SK-N-MC (cell line): ENCODE measurements at regions not wholly inside any gene's neighbourhood (a gene's known extent, or its start where the extent isn't known, plus 50 kb on each side); places are given as distances from the start of the nearest gene placed in this dataset.

Experiments
- DNase-seq: peaks from one replicate; pipeline ENCODE4 v3.0.0-alpha.2; 2011; ENCODE audit warnings: low read depth, low spot score
- H3K27ac ChIP-seq: fragments of 200-600 bp; sonication (generic); 2 replicates; pipeline ENCODE4 v1.5.1; 2016; ENCODE audit warnings: mixed run types
- H3K36me3 ChIP-seq: fragments of 200-600 bp; sonication (generic); 2 replicates; pipeline ENCODE4 v1.6.1; 2017; ENCODE audit warnings: antibody characterized with exemption, low read length, mixed read lengths; ENCODE audit not compliant: insufficient read depth
- H3K4me3 ChIP-seq: fragments of 200-600 bp; sonication (generic); 2 replicates; pipeline ENCODE4 v1.5.1; 2016
- H3K9ac ChIP-seq: fragments of 200-600 bp; sonication (generic); 2 replicates; pipeline ENCODE4 v1.8.0; 2017; ENCODE audit warnings: mixed run types, mixed read lengths; ENCODE audit not compliant: insufficient read length
- H3K9me3 ChIP-seq: fragments of 200-600 bp; sonication (generic); 2 replicates; pipeline ENCODE4 v1.6.1; 2017; ENCODE audit warnings: low read depth, mild to moderate bottlenecking, antibody characterized with exemption, low read length, moderate library complexity, mixed read lengths
- EZH2 ChIP-seq: fragments of 200-600 bp; sonication (generic); IDR thresholded peaks from one replicate; pipeline ENCODE4 v1.6.1; 2017; ENCODE audit warnings: antibody characterized with exemption
- FOXP2 ChIP-seq: optimal IDR thresholded peaks from 2 replicates; pipeline ENCODE3; 2011; ENCODE audit warnings: mild to moderate bottlenecking, moderate library complexity; ENCODE audit not compliant: insufficient read depth; ENCODE audit errors: extremely low read length, control extremely low read depth
- POLR2AphosphoS5 ChIP-seq: IDR thresholded peaks from 2 replicates; pipeline ENCODE4 v1.6.1; 2012; ENCODE audit warnings: mild to moderate bottlenecking, low read depth, low read length, borderline replicate concordance

DNA sequence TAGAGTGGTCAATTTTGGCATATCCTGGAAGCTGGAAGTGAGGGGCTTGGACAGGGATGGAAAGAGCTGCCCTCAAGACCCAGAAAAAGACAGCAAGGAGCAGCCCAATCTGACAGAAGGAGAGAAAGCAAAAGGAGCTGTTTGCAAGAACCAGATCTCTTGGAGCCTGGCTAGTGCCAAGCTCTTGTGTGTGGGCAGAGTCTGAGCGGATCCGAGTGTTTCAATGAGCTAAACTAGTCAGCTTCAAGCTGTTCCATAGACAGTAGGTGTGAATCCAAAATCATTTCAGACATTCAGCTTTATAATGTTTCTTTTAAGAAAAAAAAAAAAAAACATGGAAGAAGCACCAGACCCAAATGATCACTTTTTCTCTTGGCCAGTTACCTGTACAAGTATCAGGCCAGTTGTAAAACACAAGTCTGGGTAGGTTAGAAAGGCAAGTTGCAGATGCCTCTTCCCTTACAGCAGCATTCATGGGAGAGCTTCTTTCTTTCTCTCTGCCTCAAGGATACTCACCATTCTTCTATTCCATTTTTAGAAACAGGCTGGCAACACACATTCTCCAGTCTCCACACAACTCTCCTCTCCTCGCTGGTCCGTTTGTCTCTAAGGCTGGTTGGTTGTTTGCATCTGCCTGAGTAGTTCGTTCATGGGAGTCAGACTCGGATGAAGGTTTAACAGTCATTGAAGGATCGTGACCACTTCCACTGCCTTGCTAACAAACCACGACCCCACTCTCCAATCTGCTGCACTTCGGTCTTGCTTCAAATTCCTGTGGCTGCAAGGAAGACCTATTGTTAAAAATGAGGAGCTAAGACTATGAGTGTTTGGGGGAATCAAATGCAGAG lies 105.2 kb upstream of the GATB start:
- no peak for TF ChIP-seq FOXP2
- H3K9ac ChIP-seq: no peak overlapping the region
- no peaks in the 10 kb centered on the region for H3K9me3 ChIP-seq
- no peaks in the 10 kb centered on the region for H3K36me3 ChIP-seq
- H3K4me3 ChIP-seq: no peak overlapping the region
- no peak for DNase-seq
- no peak overlapping the region for H3K27ac ChIP-seq

DNA sequence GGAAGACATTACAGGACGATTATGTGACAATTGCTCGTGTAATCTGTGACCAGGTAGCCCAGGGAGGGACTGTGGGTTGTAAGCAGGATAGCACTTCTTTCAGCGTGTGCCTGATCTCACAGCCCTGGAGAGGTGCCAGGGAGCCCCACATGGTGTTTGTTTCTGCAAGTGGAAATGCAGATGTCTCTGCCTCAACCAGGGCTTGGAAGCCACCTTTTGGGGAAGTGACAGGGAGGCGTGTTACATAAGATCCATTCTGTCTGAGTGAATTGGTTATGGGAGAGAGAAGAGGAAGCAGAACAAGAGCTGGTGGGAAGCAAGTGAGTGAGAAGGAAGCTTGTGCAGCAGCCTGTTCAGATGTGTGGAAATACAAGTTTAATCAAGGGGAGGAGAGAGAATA lies 104.5 kb upstream of the GATB start:
- no peak for TF ChIP-seq EZH2
- Histone ChIP-seq H3K36me3 (no peaks in the 10 kb centered on the region), H3K4me3 (no peak overlapping the region), H3K9ac (no peak overlapping the region), H3K9me3 (no peaks in the 10 kb centered on the region), H3K27ac (no peak overlapping the region)
- no peak for DNase-seq

DNA sequence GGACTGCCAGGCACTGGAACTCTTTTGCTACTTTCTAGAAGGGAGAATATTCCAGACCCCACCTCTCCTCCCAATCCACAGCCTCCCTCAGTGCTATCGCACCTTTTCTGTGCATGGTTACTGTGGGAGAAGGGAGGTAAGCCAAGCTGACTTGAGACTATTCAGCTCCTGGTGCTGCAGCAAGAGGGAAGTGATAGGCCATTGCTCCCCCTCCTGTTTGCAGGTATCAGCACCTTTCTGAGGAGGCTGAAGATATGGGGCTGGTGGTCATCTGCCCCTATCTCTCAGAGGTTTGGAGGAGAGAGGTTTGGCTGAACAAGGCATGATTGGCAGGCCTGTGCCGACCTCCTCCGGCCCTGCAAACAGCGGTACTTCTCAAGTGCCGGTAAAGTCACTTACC lies 103.3 kb upstream of the GATB start:
- no peak overlapping the region for H3K27ac ChIP-seq
- H3K9ac ChIP-seq: no peak overlapping the region
- no peaks in the 10 kb centered on the region for H3K36me3 ChIP-seq
- no peak for DNase-seq
- TF ChIP-seq EZH2 (no peak), POLR2AphosphoS5 (no peak), FOXP2 (no peak)
- no peaks in the 10 kb centered on the region for H3K9me3 ChIP-seq
- no peak overlapping the region for H3K4me3 ChIP-seq

DNA sequence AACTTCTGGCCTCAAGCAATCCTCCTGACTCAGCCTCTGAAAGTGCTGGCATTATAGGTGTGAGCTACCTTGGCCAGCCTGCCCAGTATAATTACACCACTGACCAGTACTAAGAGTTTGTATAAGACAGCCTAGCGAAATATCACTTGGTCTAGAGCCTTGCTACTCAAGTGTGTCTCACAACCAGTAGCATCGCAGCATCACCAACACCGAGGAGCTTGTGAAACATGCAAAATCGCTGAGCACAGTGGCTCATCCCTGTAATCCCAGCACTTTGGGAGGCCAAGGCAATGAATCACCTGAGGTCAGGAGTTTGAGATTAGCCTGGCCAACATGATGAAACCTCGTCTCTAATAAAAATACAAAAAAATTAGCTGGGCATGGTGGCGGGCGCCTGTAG lies 102.0 kb upstream of the GATB start:
- H3K27ac ChIP-seq: no peak overlapping the region
- H3K9ac ChIP-seq: no peak overlapping the region
- H3K9me3 ChIP-seq: no peaks in the 10 kb centered on the region
- H3K36me3 ChIP-seq: no peaks in the 10 kb centered on the region
- no peak overlapping the region for H3K4me3 ChIP-seq
- TF ChIP-seq POLR2AphosphoS5: no peak
- TF ChIP-seq EZH2: no peak
- no peak for TF ChIP-seq FOXP2
- no peak for DNase-seq

DNA sequence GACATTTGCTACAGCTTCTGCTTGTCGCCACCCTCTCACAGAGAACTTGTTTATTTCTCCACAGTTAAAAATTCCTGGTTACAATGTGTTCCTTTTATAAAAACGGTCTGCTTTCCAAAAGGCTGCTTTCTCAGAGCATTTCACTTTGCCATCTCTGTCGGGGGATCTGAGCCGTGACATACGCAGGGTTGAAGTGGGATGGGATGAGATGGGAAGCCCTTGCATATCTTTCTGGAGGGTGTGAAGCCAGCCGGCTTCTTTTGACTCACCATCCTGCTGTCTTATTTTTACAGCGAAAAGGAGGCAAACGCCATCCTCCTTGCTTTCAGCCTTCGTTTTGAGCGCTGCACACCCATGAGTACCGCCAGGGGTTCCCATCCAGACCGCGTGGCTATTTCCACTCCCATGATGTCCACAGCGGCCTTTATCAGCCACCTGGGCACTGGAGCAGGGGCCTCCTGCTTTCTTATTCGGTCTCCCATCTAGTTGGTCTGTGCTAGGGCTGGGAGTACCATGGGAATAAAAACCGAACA lies 99.8 kb upstream of the GATB start:
- Histone ChIP-seq H3K36me3 (no peaks in the 10 kb centered on the region), H3K27ac (no peak overlapping the region), H3K4me3 (no peak overlapping the region), H3K9ac (no peak overlapping the region), H3K9me3 (no peaks in the 10 kb centered on the region)
- TF ChIP-seq FOXP2 (no peak), POLR2AphosphoS5 (no peak), EZH2 (no peak)
- no peak for DNase-seq

DNA sequence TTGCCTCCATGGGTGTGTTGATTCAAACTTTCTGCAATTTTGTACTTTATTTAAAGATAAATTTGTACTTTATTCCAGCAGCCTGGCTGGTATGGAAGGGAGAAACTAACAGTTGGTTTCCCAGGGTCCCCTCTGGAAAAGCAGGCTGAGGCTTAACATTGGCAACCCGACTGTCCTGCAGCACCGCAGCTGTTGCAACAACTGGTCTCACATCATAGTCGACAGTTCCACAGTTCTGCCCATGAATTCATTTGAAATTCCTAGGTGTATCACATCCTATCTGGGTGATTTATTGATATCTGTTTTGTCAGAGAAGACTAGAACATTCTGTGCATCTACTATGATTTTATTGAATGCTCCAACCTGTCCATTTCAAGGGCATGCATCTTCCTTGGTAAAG lies 98.8 kb upstream of the GATB start:
- no peak for TF ChIP-seq FOXP2
- Histone ChIP-seq H3K9me3 (no peaks in the 10 kb centered on the region), H3K9ac (no peak overlapping the region), H3K36me3 (no peaks in the 10 kb centered on the region), H3K4me3 (no peak overlapping the region), H3K27ac (no peak overlapping the region)
- DNase-seq: no peak

DNA sequence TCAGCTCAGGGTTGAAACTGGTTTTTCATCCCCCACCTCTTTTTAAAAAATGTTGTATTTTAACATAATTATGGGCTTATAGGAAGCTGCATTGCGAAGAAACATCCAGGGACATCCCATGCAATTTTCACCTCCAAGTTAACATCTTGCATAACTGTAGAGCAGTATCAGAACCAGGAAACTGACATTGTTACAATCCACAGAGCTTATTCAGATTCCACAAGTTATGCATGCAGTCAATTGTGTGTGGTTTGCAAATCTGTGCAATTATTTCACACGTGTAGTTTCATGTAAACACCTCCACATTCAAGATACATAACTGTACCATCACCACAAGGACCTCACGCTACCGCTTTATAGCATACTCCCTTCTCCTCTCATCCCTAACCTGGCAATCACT lies 97.5 kb upstream of the GATB start:
- TF ChIP-seq POLR2AphosphoS5 (no peak), FOXP2 (no peak), EZH2 (no peak)
- DNase-seq: no peak
- no peaks in the 10 kb centered on the region for H3K9me3 ChIP-seq
- H3K9ac ChIP-seq: no peak overlapping the region
- no peak overlapping the region for H3K4me3 ChIP-seq
- no peaks in the 10 kb centered on the region for H3K36me3 ChIP-seq
- no peak overlapping the region for H3K27ac ChIP-seq

DNA sequence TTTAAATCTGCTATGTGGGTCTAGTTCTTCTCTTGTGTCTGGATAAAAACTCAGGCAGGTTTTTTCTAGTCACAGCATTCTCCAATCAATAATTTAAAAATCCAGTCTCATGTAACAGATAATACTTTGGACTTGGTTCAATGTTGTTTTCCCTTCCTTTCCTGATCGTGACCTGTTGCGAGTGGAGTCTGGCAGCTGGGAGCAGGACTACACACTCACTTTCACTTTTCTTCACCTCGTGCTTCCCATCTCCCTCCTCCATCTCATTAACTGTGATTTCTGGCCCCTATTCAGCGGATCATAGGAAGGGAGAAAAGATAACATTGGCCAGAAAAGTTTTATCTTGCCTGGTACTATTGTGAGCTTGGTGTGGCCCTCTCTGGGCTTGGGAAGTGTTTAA lies 96.6 kb upstream of the GATB start:
- Histone ChIP-seq H3K9me3 (no peaks in the 10 kb centered on the region), H3K36me3 (no peaks in the 10 kb centered on the region), H3K9ac (no peak overlapping the region), H3K27ac (no peak overlapping the region), H3K4me3 (no peak overlapping the region)
- DNase-seq: no peak
- TF ChIP-seq FOXP2 (no peak), POLR2AphosphoS5 (no peak), EZH2 (no peak)

DNA sequence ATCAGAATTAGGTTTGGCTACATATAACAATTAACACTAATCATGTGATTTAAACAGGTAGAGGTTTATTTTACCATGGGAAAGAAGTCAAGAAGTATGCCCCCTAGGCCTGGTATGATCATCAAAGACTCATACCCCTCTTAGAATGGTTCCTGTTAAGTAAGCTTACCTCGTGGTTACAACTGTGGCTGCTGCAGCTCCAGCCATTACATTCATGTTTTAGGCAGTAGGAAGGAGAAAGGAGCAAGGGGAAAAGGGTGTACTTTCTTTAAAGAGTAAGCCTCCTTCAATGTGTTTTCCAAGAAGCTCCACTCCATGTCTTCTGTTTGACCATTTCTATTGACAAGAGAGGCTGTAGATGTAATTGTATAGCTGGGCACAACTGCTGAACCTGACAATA lies 94.9 kb upstream of the GATB start:
- TF ChIP-seq FOXP2: no peak
- TF ChIP-seq EZH2: no peak
- no peak for TF ChIP-seq POLR2AphosphoS5
- Histone ChIP-seq H3K9ac (no peak overlapping the region), H3K27ac (no peak overlapping the region), H3K9me3 (no peaks in the 10 kb centered on the region), H3K36me3 (no peaks in the 10 kb centered on the region), H3K4me3 (no peak overlapping the region)
- no peak for DNase-seq
